HG02852 (cell line): ENCODE measurements at regions not wholly inside any gene's neighbourhood (a gene's known extent, or its start where the extent isn't known, plus 50 kb on each side); places are given as distances from the start of the nearest gene placed in this dataset.

Experiments
- ATAC-seq: cut with Tn5 transposase; IDR thresholded peaks from one replicate; pipeline ENCODE4 v1.9.1; 2021; ENCODE audit warnings: mild to moderate bottlenecking, moderate library complexity; ENCODE audit not compliant: unreplicated experiment

GRCh38 chr3:127106053-127106452 lies 86.9 kb upstream of the PRR23E start:
- no peak for ATAC-seq

- ATAC-seq: no peak
These were observed 86.5 kb upstream of the PRR23E start for GRCh38 chr3:127106456-127106855.

- ATAC-seq: no peak
These were observed 85.9 kb upstream of the PRR23E start for GRCh38 chr3:127107002-127107401.

- no peak for ATAC-seq
These were observed 85.2 kb upstream of the PRR23E start for GRCh38 chr3:127107491-127108375.

- no peak for ATAC-seq
These were observed 84.1 kb upstream of the PRR23E start for GRCh38 chr3:127108796-127109195.

GRCh38 chr3:127110982-127111693 lies 81.8 kb upstream of the PRR23E start:
- no peak for ATAC-seq

GRCh38 chr3:127112796-127113570 lies 79.9 kb upstream of the PRR23E start:
- ATAC-seq: no peak

- no peak for ATAC-seq
These were observed 79.4 kb upstream of the PRR23E start for GRCh38 chr3:127113571-127113891.

GRCh38 chr3:127114337-127115070 lies 78.4 kb upstream of the PRR23E start:
- no peak for ATAC-seq

- no peak for ATAC-seq
These were observed 77.1 kb upstream of the PRR23E start for GRCh38 chr3:127115691-127116351.

- no peak for ATAC-seq
These were observed 74.6 kb upstream of the PRR23E start for GRCh38 chr3:127118366-127118765.

- no peak for ATAC-seq
These were observed 73.1 kb upstream of the PRR23E start for GRCh38 chr3:127119693-127120464.

GRCh38 chr3:127120851-127121647 lies 71.9 kb upstream of the PRR23E start:
- ATAC-seq: no peak

- no peak for ATAC-seq
These were observed 71.0 kb upstream of the PRR23E start for GRCh38 chr3:127121885-127122284.

GRCh38 chr3:127123533-127123932 lies 69.4 kb upstream of the PRR23E start:
- no peak for ATAC-seq

GRCh38 chr3:127124120-127124519 lies 68.8 kb upstream of the PRR23E start:
- no peak for ATAC-seq

- ATAC-seq: no peak
These were observed 61.3 kb upstream of the PRR23E start for GRCh38 chr3:127131424-127132170.

GRCh38 chr3:127132876-127133275 lies 60.1 kb upstream of the PRR23E start:
- ATAC-seq: no peak
